ENCODE measurements at regions not wholly inside any gene's neighbourhood (a gene's known extent, or its start where the extent isn't known, plus 50 kb on each side); places are given as distances from the start of the nearest gene placed in this dataset.

- intact Hi-C loops (cut with micrococcal nuclease), result no loop called here
- no peak overlapping the region for H3K4me3 Mint-ChIP-seq
- H3K9me3 Mint-ChIP-seq, result peaks cover 0 to 2% of the 10 kb centered on the region in 2 donors
- no peak overlapping the region for H3K27ac Mint-ChIP-seq
- 90% methylated on average over 2 of the region's 3 CpGs for WGBS (ENCODE audit: insufficient coverage)
- Histone ChIP-seq H3K9me3 (ENCODE audit: control insufficient read depth, insufficient read depth, low read length) (no peaks in the 10 kb centered on the region), H3K4me3 (ENCODE audit: low read length) (no peak overlapping the region), H3K36me3 (ENCODE audit: control insufficient read depth, insufficient read depth, low read length) (no peaks in the 10 kb centered on the region), H3K27ac (ENCODE audit: low read length) (no peak overlapping the region), H3K4me1 (ENCODE audit: control insufficient read depth, insufficient read depth, low read length) (no peaks in the 10 kb centered on the region), H3K27me3 (ENCODE audit: control insufficient read depth, insufficient read depth, low read length) (no peaks in the 10 kb centered on the region)
- H3K36me3 Mint-ChIP-seq, result no peaks in the 10 kb centered on the region
- no peaks in the 10 kb centered on the region for H3K4me1 Mint-ChIP-seq
- DNase-seq (no peak), ATAC-seq (no peak)
- no peak for TF ChIP-seq CTCF (IDR thresholded peaks at IDR 0.05)
- no peaks in the 10 kb centered on the region for H3K27me3 Mint-ChIP-seq (ENCODE audit: low read depth in 2 of 2)
Observed at GRCh38 chr5:163789870-163790269, 284.5 kb downstream of the MAT2B start.

- H3K27ac Mint-ChIP-seq, result no peak overlapping the region
- H3K27me3 Mint-ChIP-seq (ENCODE audit: low read depth in 2 of 2), result no peaks in the 10 kb centered on the region
- 81% methylated on average over 2 of the region's 2 CpGs for WGBS (ENCODE audit: insufficient coverage)
- H3K9me3 ChIP-seq (ENCODE audit: control insufficient read depth, insufficient read depth, low read length), result no peaks in the 10 kb centered on the region
- no peak overlapping the region for H3K4me3 ChIP-seq (ENCODE audit: low read length)
- intact Hi-C loops (cut with micrococcal nuclease), result no loop called here
- no peak for TF ChIP-seq CTCF (IDR thresholded peaks at IDR 0.05)
- H3K4me3 Mint-ChIP-seq, result no peak overlapping the region
- no peak overlapping the region for H3K27ac ChIP-seq (ENCODE audit: low read length)
- no peaks in the 10 kb centered on the region for H3K36me3 Mint-ChIP-seq
- no peaks in the 10 kb centered on the region for H3K27me3 ChIP-seq (ENCODE audit: control insufficient read depth, insufficient read depth, low read length)
- peaks cover 1 to 3% of the 10 kb centered on the region in 2 donors for H3K9me3 Mint-ChIP-seq
- no peaks in the 10 kb centered on the region for H3K36me3 ChIP-seq (ENCODE audit: control insufficient read depth, insufficient read depth, low read length)
- DNase-seq (no peak), ATAC-seq (no peak)
- H3K4me1 ChIP-seq (ENCODE audit: control insufficient read depth, insufficient read depth, low read length), result no peaks in the 10 kb centered on the region
- no peaks in the 10 kb centered on the region for H3K4me1 Mint-ChIP-seq
Observed at GRCh38 chr5:163790497-163790896, 285.1 kb downstream of the MAT2B start.

- H3K4me1 ChIP-seq (ENCODE audit: control insufficient read depth, insufficient read depth, low read length), result no peaks in the 10 kb centered on the region
- H3K27ac Mint-ChIP-seq, result no peak overlapping the region
- no peak overlapping the region for H3K4me3 ChIP-seq (ENCODE audit: low read length)
- DNase-seq (no peak), ATAC-seq (no peak)
- no peaks in the 10 kb centered on the region for H3K27me3 ChIP-seq (ENCODE audit: control insufficient read depth, insufficient read depth, low read length)
- TF ChIP-seq CTCF (IDR thresholded peaks at IDR 0.05), result no peak
- no peaks in the 10 kb centered on the region for H3K36me3 ChIP-seq (ENCODE audit: control insufficient read depth, insufficient read depth, low read length)
- intact Hi-C loops (cut with micrococcal nuclease), result no loop called here
- WGBS (ENCODE audit: insufficient coverage), result no CpG with 5 or more reads among the region's 2 CpGs
- H3K36me3 Mint-ChIP-seq, result no peaks in the 10 kb centered on the region
- H3K4me1 Mint-ChIP-seq, result no peaks in the 10 kb centered on the region
- H3K9me3 Mint-ChIP-seq, result peaks cover 3% of the 10 kb centered on the region in 2 donors
- H3K27me3 Mint-ChIP-seq (ENCODE audit: low read depth in 2 of 2), result no peaks in the 10 kb centered on the region
- no peak overlapping the region for H3K27ac ChIP-seq (ENCODE audit: low read length)
- no peaks in the 10 kb centered on the region for H3K9me3 ChIP-seq (ENCODE audit: control insufficient read depth, insufficient read depth, low read length)
- H3K4me3 Mint-ChIP-seq, result no peak overlapping the region
Observed at GRCh38 chr5:163794993-163795392, 289.6 kb downstream of the MAT2B start.

GRCh38 chr5:163807781-163808180 lies 302.4 kb downstream of the MAT2B start:
- H3K27ac ChIP-seq (ENCODE audit: low read length), result no peak overlapping the region
- ATAC-seq, result no peak
- Mint-ChIP-seq H3K27me3 (ENCODE audit: low read depth in 2 of 2) (peaks cover 0 to 8% of the 10 kb centered on the region in 2 donors), H3K4me3 (no peak overlapping the region), H3K36me3 (no peaks in the 10 kb centered on the region), H3K27ac (no peak overlapping the region), H3K9me3 (no peaks in the 10 kb centered on the region), H3K4me1 (no peaks in the 10 kb centered on the region)
- 74% methylated on average over 2 of the region's 2 CpGs for WGBS (ENCODE audit: insufficient coverage)
- H3K36me3 ChIP-seq (ENCODE audit: control insufficient read depth, insufficient read depth, low read length), result no peaks in the 10 kb centered on the region
- H3K4me3 ChIP-seq (ENCODE audit: low read length), result no peak overlapping the region
- no peaks in the 10 kb centered on the region for H3K9me3 ChIP-seq (ENCODE audit: control insufficient read depth, insufficient read depth, low read length)
- intact Hi-C loops (cut with micrococcal nuclease), result no loop called here
- no peaks in the 10 kb centered on the region for H3K4me1 ChIP-seq (ENCODE audit: control insufficient read depth, insufficient read depth, low read length)
- TF ChIP-seq CTCF (IDR thresholded peaks at IDR 0.05), result no peak
- DNase-seq, result no peak
- no peaks in the 10 kb centered on the region for H3K27me3 ChIP-seq (ENCODE audit: control insufficient read depth, insufficient read depth, low read length)

All from natural killer cell (primary cell).